CD4-positive, alpha-beta T cell (primary cell): ENCODE measurements at regions not wholly inside any gene's neighbourhood (a gene's known extent, or its start where the extent isn't known, plus 50 kb on each side); places are given as distances from the start of the nearest gene placed in this dataset.

Experiments used
- ATAC-seq: fragments of 200-7000 bp; cut with Tn5 transposase; one replicate; pipeline ENCODE4 v1.10.0; 2022; ENCODE audit warnings: mild to moderate bottlenecking; ENCODE audit not compliant: poor library complexity
- CTCF ChIA-PET: fragments of 350-600 bp; sonication (Branson Sonifier 250); formaldehyde crosslinking; loops from one replicate; lab custom pipeline; 2021; ENCODE audit warnings: antibody characterized with exemption, inconsistent platforms; lab: Charles Lee
- POLR2A ChIA-PET: fragments of 350-600 bp; sonication (Branson Sonifier 250); formaldehyde crosslinking; loops from one replicate; lab custom pipeline; 2021; ENCODE audit warnings: antibody characterized with exemption, inconsistent platforms; lab: Charles Lee
- DNase-seq, 14 experiments: peaks; one replicate each; pipeline ENCODE4 v3.0.0-alpha.2; 2013 to 2020; ENCODE audit warnings: mixed read lengths in 2 of 14
- H3K27ac ChIP-seq, 2 donors: one replicate each; pipeline versions ENCODE4 v1.5.1 to v1.7.0; 2013; ENCODE audit warnings: low read length in 2 of 2, low read depth in 1 of 2, mild to moderate bottlenecking in 1 of 2
- H3K27me3 ChIP-seq, 2 experiments: 1 replicate in 1 of 2; 2 replicates in 1 of 2; pipeline versions ENCODE4 v1.6.1 to v1.7.0; 2013; ENCODE audit warnings: low read length in 2 of 2, control low read depth in 1 of 2, mild to moderate bottlenecking in 1 of 2, moderate library complexity in 1 of 2; ENCODE audit not compliant: insufficient read depth in 2 of 2, control insufficient read depth in 1 of 2
- H3K36me3 ChIP-seq: one replicate; pipeline ENCODE4 v1.6.1; 2013; ENCODE audit warnings: low read length, control low read depth; ENCODE audit not compliant: insufficient read depth
- H3K4me1 ChIP-seq: one replicate; pipeline ENCODE4 v1.6.1; 2013; ENCODE audit warnings: low read length, control low read depth; ENCODE audit not compliant: insufficient read depth
- H3K4me3 ChIP-seq: one replicate; pipeline ENCODE4 v1.5.1; 2013; ENCODE audit warnings: mild to moderate bottlenecking, low read length, moderate library complexity
- H3K9me3 ChIP-seq, 2 experiments: 1 replicate in 1 of 2; 2 replicates in 1 of 2; pipeline versions ENCODE4 v1.6.1 to v1.7.0; 2013; ENCODE audit warnings: low read length in 2 of 2, mild to moderate bottlenecking in 2 of 2, control low read depth in 1 of 2, moderate library complexity in 1 of 2; ENCODE audit not compliant: control insufficient read depth in 1 of 2, insufficient read depth in 1 of 2
- H3K27ac Mint-ChIP-seq: one replicate; pipeline ENCODE4 v1.8.0; 2020; ENCODE audit warnings: mixed read lengths
- H3K27me3 Mint-ChIP-seq: one replicate; pipeline ENCODE4 v1.8.0; 2021; ENCODE audit warnings: mixed read lengths
- H3K36me3 Mint-ChIP-seq: one replicate; pipeline ENCODE4 v1.8.0; 2021; ENCODE audit warnings: low read depth, mixed read lengths
- H3K4me1 Mint-ChIP-seq: one replicate; pipeline ENCODE4 v1.8.0; 2021; ENCODE audit warnings: low read depth, mixed read lengths
- H3K4me3 Mint-ChIP-seq: one replicate; pipeline ENCODE4 v1.8.0; 2020; ENCODE audit warnings: mild to moderate bottlenecking, mixed read lengths
- H3K9me3 Mint-ChIP-seq: one replicate; pipeline ENCODE4 v1.8.0; 2020; ENCODE audit warnings: mixed read lengths
- intact Hi-C, 2 experiments: fragments of 100-400 bp; cut with DNase I in 1 of 2; cut with micrococcal nuclease in 1 of 2; formaldehyde crosslinking; loops; one replicate each; pipeline versions ENCODE4 v1.15.1 to v1.9.0; 2023 to 2025; cut with DNase I, micrococcal nuclease
- TF ChIP-seq, protein P1 (sequence below): fragments of 200-600 bp; IDR thresholded peaks from one replicate; pipeline ENCODE4 v1.8.0; 2022; ENCODE audit warnings: antibody characterized with exemption, mild to moderate bottlenecking

DNA sequence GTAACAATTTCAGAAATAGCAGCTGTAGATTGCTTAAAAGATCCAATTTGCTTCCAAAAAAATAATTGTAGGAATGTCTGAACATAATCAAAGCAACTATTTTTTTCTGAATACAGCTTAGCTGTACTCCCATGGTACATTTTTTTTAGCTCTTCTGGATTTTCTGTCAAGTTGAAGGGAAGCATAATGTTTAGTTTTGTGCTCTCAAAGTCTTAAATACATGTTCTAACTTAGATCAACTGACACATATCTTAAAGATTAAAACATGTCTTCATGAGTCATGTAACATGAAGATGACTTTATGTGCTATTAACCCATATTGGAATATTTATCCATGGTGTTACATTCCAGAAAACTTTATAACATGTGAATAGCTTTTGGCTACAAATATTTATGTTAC, 255.7 kb downstream of the BTG1 start:
- H3K27ac Mint-ChIP-seq: no peak overlapping the region
- Histone ChIP-seq H3K36me3 (no peaks in the 10 kb centered on the region), H3K27ac (no peak overlapping the region), H3K4me3 (no peak overlapping the region), H3K9me3 (no peaks in the 10 kb centered on the region), H3K4me1 (no peaks in the 10 kb centered on the region), H3K27me3 (no peaks in the 10 kb centered on the region)
- POLR2A ChIA-PET: interaction anchor here (1.8 kb wide), 1 partner anchor 11 kb away, joined by 4 read pairs; no protein-coding TSS in a partner anchor
- no peak overlapping the region for H3K4me3 Mint-ChIP-seq
- H3K27me3 Mint-ChIP-seq: no peaks in the 10 kb centered on the region
- TF ChIP-seq, protein P1, sequence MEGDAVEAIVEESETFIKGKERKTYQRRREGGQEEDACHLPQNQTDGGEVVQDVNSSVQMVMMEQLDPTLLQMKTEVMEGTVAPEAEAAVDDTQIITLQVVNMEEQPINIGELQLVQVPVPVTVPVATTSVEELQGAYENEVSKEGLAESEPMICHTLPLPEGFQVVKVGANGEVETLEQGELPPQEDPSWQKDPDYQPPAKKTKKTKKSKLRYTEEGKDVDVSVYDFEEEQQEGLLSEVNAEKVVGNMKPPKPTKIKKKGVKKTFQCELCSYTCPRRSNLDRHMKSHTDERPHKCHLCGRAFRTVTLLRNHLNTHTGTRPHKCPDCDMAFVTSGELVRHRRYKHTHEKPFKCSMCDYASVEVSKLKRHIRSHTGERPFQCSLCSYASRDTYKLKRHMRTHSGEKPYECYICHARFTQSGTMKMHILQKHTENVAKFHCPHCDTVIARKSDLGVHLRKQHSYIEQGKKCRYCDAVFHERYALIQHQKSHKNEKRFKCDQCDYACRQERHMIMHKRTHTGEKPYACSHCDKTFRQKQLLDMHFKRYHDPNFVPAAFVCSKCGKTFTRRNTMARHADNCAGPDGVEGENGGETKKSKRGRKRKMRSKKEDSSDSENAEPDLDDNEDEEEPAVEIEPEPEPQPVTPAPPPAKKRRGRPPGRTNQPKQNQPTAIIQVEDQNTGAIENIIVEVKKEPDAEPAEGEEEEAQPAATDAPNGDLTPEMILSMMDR: no peak
- DNase-seq: no peak
- no peak for ATAC-seq
- peaks cover under 1% of the 10 kb centered on the region for H3K4me1 Mint-ChIP-seq
- no peaks in the 10 kb centered on the region for H3K36me3 Mint-ChIP-seq
- intact Hi-C loops: no loop called here
- CTCF ChIA-PET: no interaction called here
- H3K9me3 Mint-ChIP-seq: no peaks in the 10 kb centered on the region

DNA sequence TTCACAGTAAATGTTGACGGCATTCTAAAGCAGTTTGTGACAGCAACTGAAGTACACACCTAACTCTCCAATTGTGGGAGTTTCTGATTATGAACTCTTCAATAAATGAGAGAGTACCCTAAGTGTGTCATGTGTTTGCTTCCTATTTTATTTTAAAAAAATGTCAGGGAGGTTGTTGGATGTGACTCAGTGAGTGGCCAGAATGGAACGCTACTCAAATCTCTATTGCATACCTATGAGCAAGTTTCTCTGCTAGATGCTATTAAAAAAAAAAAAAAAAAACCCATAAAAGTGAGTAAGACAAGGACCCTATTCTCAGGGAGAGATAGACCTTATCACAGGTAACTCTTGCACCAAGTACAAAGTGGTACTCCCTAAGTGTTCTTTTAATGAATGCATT, 256.6 kb downstream of the BTG1 start:
- POLR2A ChIA-PET: no interaction called here
- Histone ChIP-seq H3K27ac (no peak overlapping the region), H3K36me3 (no peaks in the 10 kb centered on the region), H3K4me3 (no peak overlapping the region), H3K27me3 (no peaks in the 10 kb centered on the region), H3K9me3 (no peaks in the 10 kb centered on the region), H3K4me1 (no peaks in the 10 kb centered on the region)
- DNase-seq: no peak
- CTCF ChIA-PET: no interaction called here
- ATAC-seq: no peak
- Mint-ChIP-seq H3K4me3 (no peak overlapping the region), H3K4me1 (peaks cover 6% of the 10 kb centered on the region), H3K36me3 (no peaks in the 10 kb centered on the region), H3K9me3 (no peaks in the 10 kb centered on the region), H3K27ac (no peak overlapping the region), H3K27me3 (no peaks in the 10 kb centered on the region)
- TF ChIP-seq, protein P1: no peak
- intact Hi-C loops: no loop called here

DNA sequence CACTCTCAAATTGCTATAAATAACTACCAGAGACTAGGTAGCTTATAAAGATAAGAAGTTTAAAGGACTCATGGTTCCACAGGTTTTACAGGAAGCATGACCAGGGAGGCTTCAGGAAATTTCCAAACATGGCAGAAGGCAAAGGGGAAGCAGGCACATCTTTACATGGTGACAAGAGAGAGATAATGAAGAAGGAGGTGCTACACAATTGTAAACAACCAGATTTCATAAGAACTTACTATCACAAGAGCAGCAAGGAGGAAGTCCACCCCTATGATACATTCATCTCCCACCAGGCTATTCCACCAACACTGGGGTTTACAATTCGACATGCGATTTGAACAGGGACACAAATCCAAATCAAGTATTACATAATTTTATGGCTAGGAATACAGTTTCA, 257.7 kb downstream of the BTG1 start:
- CTCF ChIA-PET: interaction anchor here (0.7 kb wide), 1 partner anchor 148 kb away, joined by 3 read pairs; no protein-coding TSS in a partner anchor
- H3K4me3 Mint-ChIP-seq: no peak overlapping the region
- no peak for ATAC-seq
- H3K27me3 Mint-ChIP-seq: no peaks in the 10 kb centered on the region
- intact Hi-C loops: no loop called here
- Histone ChIP-seq H3K27ac (no peak overlapping the region), H3K4me1 (no peaks in the 10 kb centered on the region), H3K9me3 (no peaks in the 10 kb centered on the region), H3K4me3 (no peak overlapping the region), H3K27me3 (no peaks in the 10 kb centered on the region), H3K36me3 (no peaks in the 10 kb centered on the region)
- POLR2A ChIA-PET: interaction anchor here (3.2 kb wide), 1 partner anchor 10 kb away, joined by 15 read pairs; no protein-coding TSS in a partner anchor
- H3K27ac Mint-ChIP-seq: no peak overlapping the region
- no peaks in the 10 kb centered on the region for H3K9me3 Mint-ChIP-seq
- H3K4me1 Mint-ChIP-seq: peaks cover 8% of the 10 kb centered on the region
- no peaks in the 10 kb centered on the region for H3K36me3 Mint-ChIP-seq
- TF ChIP-seq, protein P1: no peak
- no peak for DNase-seq
